HS-27A (cell line): ENCODE measurements at regions not wholly inside any gene's neighbourhood (a gene's known extent, or its start where the extent isn't known, plus 50 kb on each side); places are given as distances from the start of the nearest gene placed in this dataset.
"Not testable (repeated sequence)": the region's sequence is repeated elsewhere in the genome, so short reads cannot be mapped to it uniquely, and the experiment has no call there.

Experiments
- DNase-seq: peaks from one replicate; pipeline ENCODE4 v3.0.0-alpha.2; 2012; ENCODE audit warnings: low read depth, missing footprints

- no peak for DNase-seq
These were observed 677.6 kb downstream of the BCL11A start for GRCh38 chr2:59875836-59876235.

DNA sequence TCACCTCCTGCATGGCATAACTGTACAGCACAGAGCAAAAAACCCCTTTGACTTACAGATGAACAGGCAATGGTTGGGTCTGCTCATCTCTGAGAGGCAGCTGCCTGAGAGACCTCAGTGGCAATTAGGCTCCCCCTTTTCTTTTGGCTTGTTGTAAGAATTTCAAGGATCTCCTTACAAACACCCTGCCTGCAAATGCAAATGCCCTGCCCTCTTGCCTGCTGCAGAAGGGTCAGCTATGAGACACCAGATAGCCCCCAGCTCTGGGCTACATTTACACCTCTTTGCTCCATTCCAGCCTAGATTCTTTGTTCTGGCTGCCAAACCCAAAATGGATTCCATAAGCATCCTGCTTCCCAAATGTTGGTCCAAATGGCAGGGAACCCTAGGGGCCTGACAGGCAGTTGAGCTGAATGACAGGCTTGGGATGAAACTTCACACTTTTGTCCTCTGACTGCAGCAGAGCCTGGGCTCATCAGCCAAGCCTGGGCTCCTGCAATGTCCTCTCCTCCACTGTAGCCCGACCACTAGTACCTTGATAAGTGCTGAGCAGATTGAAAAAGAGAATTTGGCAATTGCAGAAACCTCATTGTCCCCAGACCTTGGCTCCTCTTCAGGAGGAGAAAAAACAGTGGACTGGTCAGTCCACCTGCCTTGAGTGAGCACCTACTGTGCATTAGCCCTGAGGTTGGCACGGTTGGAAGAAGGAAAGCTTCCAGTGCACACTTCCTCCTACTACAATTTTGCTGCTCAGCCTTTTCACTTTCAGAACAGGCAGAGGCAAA is 678.3 kb downstream of the BCL11A start:
- no peak for DNase-seq

- DNase-seq, result no peak
These were observed 679.1 kb downstream of the BCL11A start for GRCh38 chr2:59874361-59874760.

DNA sequence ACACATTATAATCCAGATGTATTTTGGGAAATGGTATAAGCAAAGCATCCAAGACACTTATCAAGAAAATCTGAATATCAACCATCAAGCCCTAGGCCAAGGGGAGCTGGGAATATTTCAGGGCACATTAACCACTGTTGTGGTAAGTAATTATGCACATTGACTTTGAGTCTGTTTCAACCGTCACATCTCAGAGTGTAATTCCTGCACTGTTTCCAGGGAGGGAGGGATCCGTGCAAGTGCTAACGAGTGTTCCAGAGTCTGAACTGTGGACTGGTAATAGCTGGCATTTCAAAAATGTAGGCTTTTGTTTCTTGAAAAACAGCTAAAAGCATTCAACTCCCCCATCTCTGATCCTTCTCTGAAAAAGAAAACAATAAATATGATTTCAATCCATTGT is 681.6 kb downstream of the BCL11A start:
- no peak for DNase-seq

DNA sequence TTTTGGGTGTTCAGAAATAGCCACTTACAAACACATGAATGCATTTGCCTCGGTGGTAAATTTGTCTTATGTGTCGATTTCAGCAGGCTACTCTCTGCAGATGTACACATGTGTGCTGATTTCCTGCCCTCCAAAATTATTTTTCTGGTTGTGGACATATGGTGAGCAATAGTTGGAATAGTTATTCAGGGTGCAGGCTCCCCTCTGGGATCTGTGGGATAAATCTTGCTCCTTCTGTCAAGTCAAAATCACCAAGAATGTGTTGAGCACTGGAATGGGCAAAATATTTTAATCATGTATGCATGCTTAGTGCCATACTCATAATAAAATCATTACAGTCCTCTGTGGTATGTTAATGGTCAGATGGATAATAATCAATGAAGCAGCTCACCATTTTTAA is 684.5 kb downstream of the BCL11A start:
- DNase-seq, result no peak

DNA sequence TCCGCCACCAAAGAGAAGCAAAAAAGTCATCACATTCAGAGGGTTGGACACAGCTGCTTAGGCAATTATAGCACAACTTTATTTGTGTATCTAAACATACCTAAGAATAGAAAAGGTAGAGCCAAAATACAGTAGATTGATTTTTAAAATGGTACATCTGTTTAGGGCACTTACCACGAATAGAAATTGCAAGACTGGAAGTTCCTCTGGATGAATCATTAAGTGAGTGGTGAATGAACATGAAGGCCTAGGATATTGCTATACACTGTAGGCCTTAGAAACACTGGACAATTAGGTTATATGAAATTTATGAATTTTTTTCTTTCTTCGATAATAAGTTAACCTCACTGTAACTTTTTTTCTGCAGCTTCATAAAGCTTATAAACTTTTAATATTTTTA is 687.0 kb downstream of the BCL11A start:
- no peak for DNase-seq

- DNase-seq, result no peak
These were observed 694.9 kb downstream of the BCL11A start for GRCh38 chr2:59858540-59858939.

GRCh38 chr2:59857109-59857508 is 696.3 kb downstream of the BCL11A start:
- no peak for DNase-seq

DNA sequence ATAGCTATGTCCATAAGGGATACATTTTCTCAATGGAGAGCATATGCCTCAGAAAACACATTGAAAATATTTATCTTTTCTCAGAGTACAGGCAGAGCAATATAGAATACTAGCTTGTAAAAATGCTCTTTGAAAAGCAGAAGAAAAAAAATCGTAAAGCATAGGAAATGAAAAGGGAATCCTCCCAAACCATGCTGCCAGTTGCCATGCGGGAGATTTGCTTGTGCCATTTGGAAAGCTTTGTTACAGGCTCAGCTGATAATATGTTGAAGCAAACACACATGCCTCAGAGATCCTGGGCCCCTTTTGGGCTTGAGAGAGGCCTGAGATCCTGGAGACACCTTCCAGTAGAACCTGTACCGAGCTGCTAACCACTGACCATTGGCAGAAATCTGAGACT is 697.1 kb downstream of the BCL11A start:
- DNase-seq, result no peak

DNA sequence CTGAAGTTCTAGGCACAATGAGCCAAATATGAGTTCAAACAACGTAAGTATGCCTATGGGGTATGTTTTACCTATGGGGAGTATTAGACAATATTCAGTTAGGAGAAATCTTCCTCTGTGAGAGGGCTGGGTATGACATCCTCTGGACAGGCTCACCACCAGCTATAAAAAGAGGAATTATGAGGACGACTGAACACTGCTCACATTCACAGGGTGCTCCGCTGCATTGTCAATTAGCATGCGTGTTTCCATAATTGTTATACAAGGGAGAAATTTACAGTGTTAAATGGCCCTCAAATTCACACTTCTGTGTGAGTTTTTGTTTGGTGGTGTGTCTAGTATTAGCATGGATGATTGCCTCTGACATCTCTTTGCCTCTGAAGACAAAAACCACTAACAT is 700.4 kb downstream of the BCL11A start:
- no peak for DNase-seq

- no peak for DNase-seq
These were observed 701.5 kb downstream of the BCL11A start for GRCh38 chr2:59851836-59852475.

DNA sequence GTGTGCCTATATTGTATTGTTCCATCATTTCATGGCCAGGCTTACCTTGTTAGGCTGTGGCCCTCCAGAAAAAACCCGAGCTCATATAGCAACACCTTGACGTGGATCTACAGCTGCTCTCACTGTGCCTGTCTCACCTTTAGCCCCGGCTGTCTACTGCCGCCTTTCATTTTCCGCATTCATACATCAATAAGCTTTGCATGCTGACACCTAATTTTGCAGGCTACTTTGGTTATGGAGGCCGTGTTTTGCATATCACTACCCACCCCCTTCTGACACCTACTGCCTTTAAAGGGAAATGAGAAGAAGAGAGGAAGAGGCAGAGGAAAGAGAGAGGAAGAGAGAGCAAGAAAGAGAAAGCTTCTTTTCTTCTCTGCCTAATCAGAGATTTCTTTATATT is 702.9 kb downstream of the BCL11A start:
- DNase-seq, result no peak

DNA sequence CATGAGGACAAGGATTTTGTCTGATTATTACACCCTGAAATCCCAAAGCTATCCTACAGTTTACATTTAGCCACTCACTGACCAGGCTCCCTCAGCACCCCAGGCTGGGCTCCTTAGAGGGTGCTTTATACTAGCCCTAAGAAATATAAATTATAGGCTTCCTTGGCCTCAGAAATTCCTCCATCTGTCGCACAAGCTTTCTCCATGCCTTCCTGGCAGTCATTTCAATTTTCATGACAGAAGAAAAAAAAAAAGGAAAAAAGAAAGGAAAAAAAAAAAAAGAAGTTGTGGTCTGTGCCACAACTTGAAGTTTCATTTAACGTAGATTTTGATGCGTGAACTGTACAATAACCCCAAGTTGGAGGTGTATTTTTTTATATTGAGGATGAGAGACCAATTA is 719.5 kb downstream of the BCL11A start:
- no peak for DNase-seq

- no peak for DNase-seq
These were observed 722.9 kb downstream of the BCL11A start for GRCh38 chr2:59830601-59831000.

- no peak for DNase-seq
These were observed 725.8 kb downstream of the BCL11A start for GRCh38 chr2:59827677-59828076.

GRCh38 chr2:59826177-59826576 is 727.3 kb downstream of the BCL11A start:
- no peak for DNase-seq

GRCh38 chr2:59824314-59824713 is 729.1 kb downstream of the BCL11A start:
- DNase-seq, result no peak

DNA sequence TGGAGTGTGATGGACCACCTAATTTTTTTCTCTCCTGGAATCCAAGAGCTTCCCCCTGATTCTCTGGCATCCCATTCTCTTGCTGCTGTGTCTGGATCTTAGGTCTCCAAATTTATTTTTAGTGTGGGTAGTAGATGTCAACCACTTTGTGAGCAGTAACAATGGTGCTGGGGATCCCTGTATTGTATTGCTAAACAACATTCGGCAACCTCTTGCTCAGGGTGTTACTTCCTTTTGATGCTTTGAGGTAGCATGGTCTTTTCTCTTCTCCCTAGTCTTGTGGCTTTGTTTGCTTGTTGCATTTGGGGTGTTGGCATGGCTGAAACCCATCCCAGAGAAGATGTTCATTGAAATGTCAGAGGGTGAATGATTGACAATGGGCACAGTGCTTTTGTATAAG is 737.4 kb downstream of the BCL11A start:
- DNase-seq, result no peak

- not testable (repeated sequence) for DNase-seq
These were observed 743.2 kb downstream of the BCL11A start for GRCh38 chr2:59810283-59810682.

- no peak for DNase-seq
These were observed 747.0 kb downstream of the BCL11A start for GRCh38 chr2:59806486-59806885.

DNA sequence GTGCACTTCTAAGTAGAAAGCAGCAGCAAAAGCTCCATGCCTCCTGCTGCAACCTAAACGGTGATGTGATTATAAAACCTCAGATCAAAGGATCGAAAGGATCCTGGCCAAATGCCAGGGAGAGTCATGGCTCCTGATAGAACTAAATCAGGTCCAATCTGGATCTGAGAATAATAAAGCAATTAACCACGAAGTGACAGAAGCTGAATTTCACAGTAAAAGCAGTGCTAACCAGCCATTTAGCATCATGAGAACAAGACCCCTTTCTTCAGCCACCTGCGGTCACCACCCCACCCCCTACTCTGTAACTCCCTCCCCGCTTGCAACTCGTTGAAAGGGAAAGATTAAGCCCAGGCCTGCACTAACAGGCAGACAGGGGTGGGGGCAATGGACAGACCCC is 748.7 kb downstream of the BCL11A start:
- no peak for DNase-seq

DNA sequence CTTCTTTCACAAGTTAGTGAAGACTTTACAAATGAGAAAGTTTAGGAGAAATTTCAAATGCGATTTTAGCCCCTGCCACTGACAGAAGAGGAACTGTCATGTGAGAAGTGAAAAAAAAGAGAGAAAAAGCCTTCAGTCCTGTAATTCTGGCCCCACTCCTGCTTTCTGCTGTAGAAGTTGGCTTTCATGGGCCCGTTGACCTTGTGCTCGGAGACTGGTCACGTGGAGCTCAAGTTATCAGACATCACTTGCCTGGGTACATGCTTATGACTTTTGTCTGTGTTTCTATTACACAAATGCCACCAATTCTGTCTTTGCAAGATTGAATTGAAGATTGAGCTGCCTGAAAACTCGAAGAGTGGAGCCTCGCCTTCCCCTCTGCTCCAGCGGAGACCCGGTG is 749.9 kb downstream of the BCL11A start:
- no peak for DNase-seq

DNA sequence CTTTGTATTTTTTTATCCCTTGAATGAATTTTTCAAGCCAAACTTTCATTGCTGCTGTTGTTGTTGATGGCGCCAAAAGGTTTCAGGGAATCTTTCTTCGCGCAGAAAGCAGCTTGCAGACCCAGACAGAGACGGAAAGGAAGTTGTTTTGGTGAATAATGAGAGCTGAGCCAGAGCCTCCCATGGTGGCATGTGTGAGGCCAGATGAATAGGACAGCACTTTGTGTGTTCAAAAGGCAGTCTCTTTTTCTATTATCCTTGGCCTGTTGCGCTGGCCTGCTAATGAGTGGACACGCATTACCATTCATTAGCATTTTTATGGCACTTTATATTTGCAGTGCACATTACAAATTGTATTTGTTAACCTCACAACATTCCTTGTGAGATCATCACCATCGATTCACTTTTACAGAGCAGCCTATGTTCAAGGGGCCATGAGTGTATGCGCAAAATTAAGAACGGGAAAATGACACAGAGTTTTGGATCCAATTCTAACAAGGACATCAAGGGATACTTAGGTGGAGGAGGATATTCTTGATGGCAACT is 754.7 kb downstream of the BCL11A start:
- no peak for DNase-seq
